ENCODE measurements at regions not wholly inside any gene's neighbourhood (a gene's known extent, or its start where the extent isn't known, plus 50 kb on each side); places are given as distances from the start of the nearest gene placed in this dataset.

DNA sequence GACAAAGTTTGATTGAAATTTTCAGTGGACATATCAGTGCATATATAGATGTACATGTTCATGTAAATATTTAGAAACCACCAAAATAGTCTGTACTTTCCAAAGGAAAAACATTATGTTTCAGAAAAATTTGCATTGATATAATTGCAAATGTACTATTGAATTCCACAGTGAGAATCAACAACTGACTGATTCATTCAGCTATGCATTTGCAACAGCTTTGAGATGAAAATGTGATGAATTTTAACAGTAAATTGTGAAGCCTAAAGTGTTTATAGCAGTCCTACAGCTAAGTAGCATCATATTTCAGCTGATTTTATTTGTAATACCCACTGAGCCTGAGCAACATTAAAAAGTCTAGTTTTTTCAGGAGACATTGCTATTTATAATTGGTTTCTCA lies 1647.4 kb upstream of the DDX18 start:
- H3K4me1 Mint-ChIP-seq, result peaks cover 12% of the 10 kb centered on the region
- no peak for TF ChIP-seq RORB (CRISPR knock-in tag; IDR thresholded peaks at IDR 0.05)
- H3K4me3 Mint-ChIP-seq, result no peak overlapping the region
- ChIA-PET POLR2A (no interaction called here), CTCF (no interaction called here)
- peaks cover 61% of the 10 kb centered on the region for H3K36me3 Mint-ChIP-seq
- DNase-seq (ENCODE audit: low spot score), result no peak
- ATAC-seq, result no peak
- peaks cover 66% of the 10 kb centered on the region for H3K9me3 Mint-ChIP-seq
- no peak overlapping the region for H3K27ac Mint-ChIP-seq
- peaks cover 16% of the 10 kb centered on the region for H3K27me3 Mint-ChIP-seq (ENCODE audit: low read depth)

DNA sequence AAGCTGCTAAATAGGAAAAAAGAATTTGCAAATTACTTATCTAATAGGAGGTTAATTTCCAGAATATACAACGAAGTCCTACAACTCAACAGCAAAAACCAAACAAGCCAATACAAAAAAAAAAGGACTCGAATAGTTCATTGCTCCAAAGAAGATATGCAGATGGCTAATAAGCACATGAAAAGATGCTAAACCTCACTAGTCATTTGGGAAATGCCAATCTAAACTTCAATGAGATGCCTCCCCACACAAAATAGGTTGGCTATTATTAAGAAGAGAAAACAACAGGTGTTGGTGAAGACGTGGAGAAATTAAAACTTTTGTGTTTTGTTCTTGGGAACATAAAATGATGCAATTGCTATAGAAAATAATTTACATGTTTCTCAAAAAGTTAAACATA lies 1634.4 kb upstream of the DDX18 start:
- peaks cover 20% of the 10 kb centered on the region for H3K36me3 Mint-ChIP-seq
- peaks cover 37% of the 10 kb centered on the region for H3K9me3 Mint-ChIP-seq
- DNase-seq (ENCODE audit: low spot score) (no peak), ATAC-seq (no peak)
- H3K4me1 Mint-ChIP-seq, result peaks cover 43% of the 10 kb centered on the region
- ChIA-PET CTCF (no interaction called here), POLR2A (no interaction called here)
- H3K27me3 Mint-ChIP-seq (ENCODE audit: low read depth), result peaks cover 6% of the 10 kb centered on the region
- H3K27ac Mint-ChIP-seq, result peak overlapping the region; percentile 70; the same call in 1 of the 2 replicates
- no peak overlapping the region; the same call in 1 of the 2 replicates for H3K4me3 Mint-ChIP-seq
- TF ChIP-seq, protein P1, sequence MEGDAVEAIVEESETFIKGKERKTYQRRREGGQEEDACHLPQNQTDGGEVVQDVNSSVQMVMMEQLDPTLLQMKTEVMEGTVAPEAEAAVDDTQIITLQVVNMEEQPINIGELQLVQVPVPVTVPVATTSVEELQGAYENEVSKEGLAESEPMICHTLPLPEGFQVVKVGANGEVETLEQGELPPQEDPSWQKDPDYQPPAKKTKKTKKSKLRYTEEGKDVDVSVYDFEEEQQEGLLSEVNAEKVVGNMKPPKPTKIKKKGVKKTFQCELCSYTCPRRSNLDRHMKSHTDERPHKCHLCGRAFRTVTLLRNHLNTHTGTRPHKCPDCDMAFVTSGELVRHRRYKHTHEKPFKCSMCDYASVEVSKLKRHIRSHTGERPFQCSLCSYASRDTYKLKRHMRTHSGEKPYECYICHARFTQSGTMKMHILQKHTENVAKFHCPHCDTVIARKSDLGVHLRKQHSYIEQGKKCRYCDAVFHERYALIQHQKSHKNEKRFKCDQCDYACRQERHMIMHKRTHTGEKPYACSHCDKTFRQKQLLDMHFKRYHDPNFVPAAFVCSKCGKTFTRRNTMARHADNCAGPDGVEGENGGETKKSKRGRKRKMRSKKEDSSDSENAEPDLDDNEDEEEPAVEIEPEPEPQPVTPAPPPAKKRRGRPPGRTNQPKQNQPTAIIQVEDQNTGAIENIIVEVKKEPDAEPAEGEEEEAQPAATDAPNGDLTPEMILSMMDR (IDR thresholded peaks at IDR 0.05), result no peak
- no peak for TF ChIP-seq FOXK1 (CRISPR knock-in tag; IDR thresholded peaks at IDR 0.05)
- TF ChIP-seq GABPB1 (CRISPR knock-in tag; IDR thresholded peaks at IDR 0.05), result no peak
- TF ChIP-seq, protein P2, sequence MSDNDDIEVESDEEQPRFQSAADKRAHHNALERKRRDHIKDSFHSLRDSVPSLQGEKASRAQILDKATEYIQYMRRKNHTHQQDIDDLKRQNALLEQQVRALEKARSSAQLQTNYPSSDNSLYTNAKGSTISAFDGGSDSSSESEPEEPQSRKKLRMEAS (CRISPR knock-in tag; IDR thresholded peaks at IDR 0.05), result no peak
- TF ChIP-seq, protein P3, sequence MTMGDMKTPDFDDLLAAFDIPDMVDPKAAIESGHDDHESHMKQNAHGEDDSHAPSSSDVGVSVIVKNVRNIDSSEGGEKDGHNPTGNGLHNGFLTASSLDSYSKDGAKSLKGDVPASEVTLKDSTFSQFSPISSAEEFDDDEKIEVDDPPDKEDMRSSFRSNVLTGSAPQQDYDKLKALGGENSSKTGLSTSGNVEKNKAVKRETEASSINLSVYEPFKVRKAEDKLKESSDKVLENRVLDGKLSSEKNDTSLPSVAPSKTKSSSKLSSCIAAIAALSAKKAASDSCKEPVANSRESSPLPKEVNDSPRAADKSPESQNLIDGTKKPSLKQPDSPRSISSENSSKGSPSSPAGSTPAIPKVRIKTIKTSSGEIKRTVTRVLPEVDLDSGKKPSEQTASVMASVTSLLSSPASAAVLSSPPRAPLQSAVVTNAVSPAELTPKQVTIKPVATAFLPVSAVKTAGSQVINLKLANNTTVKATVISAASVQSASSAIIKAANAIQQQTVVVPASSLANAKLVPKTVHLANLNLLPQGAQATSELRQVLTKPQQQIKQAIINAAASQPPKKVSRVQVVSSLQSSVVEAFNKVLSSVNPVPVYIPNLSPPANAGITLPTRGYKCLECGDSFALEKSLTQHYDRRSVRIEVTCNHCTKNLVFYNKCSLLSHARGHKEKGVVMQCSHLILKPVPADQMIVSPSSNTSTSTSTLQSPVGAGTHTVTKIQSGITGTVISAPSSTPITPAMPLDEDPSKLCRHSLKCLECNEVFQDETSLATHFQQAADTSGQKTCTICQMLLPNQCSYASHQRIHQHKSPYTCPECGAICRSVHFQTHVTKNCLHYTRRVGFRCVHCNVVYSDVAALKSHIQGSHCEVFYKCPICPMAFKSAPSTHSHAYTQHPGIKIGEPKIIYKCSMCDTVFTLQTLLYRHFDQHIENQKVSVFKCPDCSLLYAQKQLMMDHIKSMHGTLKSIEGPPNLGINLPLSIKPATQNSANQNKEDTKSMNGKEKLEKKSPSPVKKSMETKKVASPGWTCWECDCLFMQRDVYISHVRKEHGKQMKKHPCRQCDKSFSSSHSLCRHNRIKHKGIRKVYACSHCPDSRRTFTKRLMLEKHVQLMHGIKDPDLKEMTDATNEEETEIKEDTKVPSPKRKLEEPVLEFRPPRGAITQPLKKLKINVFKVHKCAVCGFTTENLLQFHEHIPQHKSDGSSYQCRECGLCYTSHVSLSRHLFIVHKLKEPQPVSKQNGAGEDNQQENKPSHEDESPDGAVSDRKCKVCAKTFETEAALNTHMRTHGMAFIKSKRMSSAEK (CRISPR knock-in tag; IDR thresholded peaks at IDR 0.05; ENCODE audit: borderline replicate concordance), result no peak
- TF ChIP-seq ZNF423 (CRISPR knock-in tag; IDR thresholded peaks at IDR 0.05), result no peak
- TF ChIP-seq ZNF671 (CRISPR knock-in tag; IDR thresholded peaks at IDR 0.05), result no peak
- TF ChIP-seq, protein P4, sequence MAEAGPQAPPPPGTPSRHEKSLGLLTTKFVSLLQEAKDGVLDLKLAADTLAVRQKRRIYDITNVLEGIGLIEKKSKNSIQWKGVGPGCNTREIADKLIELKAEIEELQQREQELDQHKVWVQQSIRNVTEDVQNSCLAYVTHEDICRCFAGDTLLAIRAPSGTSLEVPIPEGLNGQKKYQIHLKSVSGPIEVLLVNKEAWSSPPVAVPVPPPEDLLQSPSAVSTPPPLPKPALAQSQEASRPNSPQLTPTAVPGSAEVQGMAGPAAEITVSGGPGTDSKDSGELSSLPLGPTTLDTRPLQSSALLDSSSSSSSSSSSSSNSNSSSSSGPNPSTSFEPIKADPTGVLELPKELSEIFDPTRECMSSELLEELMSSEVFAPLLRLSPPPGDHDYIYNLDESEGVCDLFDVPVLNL (CRISPR knock-in tag; IDR thresholded peaks at IDR 0.05; ENCODE audit: borderline replicate concordance, low read depth), result no peak
- TF ChIP-seq IRF2 (CRISPR knock-in tag; IDR thresholded peaks at IDR 0.05; ENCODE audit: borderline replicate concordance, low read depth), result no peak
- TF ChIP-seq ZNF138 (CRISPR knock-in tag; conservative IDR thresholded peaks at IDR 0.05), result no peak
- TF ChIP-seq, protein P5, sequence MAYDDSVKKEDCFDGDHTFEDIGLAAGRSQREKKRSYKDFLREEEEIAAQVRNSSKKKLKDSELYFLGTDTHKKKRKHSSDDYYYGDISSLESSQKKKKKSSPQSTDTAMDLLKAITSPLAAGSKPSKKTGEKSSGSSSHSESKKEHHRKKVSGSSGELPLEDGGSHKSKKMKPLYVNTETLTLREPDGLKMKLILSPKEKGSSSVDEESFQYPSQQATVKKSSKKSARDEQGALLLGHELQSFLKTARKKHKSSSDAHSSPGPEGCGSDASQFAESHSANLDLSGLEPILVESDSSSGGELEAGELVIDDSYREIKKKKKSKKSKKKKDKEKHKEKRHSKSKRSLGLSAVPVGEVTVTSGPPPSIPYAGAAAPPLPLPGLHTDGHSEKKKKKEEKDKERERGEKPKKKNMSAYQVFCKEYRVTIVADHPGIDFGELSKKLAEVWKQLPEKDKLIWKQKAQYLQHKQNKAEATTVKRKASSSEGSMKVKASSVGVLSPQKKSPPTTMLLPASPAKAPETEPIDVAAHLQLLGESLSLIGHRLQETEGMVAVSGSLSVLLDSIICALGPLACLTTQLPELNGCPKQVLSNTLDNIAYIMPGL (CRISPR knock-in tag; IDR thresholded peaks at IDR 0.05), result no peak
- no peak for TF ChIP-seq ETV6 (CRISPR knock-in tag; IDR thresholded peaks at IDR 0.05)
- TF ChIP-seq, protein P6, sequence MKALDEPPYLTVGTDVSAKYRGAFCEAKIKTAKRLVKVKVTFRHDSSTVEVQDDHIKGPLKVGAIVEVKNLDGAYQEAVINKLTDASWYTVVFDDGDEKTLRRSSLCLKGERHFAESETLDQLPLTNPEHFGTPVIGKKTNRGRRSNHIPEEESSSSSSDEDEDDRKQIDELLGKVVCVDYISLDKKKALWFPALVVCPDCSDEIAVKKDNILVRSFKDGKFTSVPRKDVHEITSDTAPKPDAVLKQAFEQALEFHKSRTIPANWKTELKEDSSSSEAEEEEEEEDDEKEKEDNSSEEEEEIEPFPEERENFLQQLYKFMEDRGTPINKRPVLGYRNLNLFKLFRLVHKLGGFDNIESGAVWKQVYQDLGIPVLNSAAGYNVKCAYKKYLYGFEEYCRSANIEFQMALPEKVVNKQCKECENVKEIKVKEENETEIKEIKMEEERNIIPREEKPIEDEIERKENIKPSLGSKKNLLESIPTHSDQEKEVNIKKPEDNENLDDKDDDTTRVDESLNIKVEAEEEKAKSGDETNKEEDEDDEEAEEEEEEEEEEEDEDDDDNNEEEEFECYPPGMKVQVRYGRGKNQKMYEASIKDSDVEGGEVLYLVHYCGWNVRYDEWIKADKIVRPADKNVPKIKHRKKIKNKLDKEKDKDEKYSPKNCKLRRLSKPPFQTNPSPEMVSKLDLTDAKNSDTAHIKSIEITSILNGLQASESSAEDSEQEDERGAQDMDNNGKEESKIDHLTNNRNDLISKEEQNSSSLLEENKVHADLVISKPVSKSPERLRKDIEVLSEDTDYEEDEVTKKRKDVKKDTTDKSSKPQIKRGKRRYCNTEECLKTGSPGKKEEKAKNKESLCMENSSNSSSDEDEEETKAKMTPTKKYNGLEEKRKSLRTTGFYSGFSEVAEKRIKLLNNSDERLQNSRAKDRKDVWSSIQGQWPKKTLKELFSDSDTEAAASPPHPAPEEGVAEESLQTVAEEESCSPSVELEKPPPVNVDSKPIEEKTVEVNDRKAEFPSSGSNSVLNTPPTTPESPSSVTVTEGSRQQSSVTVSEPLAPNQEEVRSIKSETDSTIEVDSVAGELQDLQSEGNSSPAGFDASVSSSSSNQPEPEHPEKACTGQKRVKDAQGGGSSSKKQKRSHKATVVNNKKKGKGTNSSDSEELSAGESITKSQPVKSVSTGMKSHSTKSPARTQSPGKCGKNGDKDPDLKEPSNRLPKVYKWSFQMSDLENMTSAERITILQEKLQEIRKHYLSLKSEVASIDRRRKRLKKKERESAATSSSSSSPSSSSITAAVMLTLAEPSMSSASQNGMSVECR (CRISPR knock-in tag; IDR thresholded peaks at IDR 0.05; ENCODE audit: borderline replicate concordance), result no peak
- TF ChIP-seq, protein P7, sequence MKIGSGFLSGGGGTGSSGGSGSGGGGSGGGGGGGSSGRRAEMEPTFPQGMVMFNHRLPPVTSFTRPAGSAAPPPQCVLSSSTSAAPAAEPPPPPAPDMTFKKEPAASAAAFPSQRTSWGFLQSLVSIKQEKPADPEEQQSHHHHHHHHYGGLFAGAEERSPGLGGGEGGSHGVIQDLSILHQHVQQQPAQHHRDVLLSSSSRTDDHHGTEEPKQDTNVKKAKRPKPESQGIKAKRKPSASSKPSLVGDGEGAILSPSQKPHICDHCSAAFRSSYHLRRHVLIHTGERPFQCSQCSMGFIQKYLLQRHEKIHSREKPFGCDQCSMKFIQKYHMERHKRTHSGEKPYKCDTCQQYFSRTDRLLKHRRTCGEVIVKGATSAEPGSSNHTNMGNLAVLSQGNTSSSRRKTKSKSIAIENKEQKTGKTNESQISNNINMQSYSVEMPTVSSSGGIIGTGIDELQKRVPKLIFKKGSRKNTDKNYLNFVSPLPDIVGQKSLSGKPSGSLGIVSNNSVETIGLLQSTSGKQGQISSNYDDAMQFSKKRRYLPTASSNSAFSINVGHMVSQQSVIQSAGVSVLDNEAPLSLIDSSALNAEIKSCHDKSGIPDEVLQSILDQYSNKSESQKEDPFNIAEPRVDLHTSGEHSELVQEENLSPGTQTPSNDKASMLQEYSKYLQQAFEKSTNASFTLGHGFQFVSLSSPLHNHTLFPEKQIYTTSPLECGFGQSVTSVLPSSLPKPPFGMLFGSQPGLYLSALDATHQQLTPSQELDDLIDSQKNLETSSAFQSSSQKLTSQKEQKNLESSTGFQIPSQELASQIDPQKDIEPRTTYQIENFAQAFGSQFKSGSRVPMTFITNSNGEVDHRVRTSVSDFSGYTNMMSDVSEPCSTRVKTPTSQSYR (CRISPR knock-in tag; IDR thresholded peaks at IDR 0.05), result no peak
- no peak for TF ChIP-seq FOXJ3 (CRISPR knock-in tag; IDR thresholded peaks at IDR 0.05; ENCODE audit: borderline replicate concordance)
- TF ChIP-seq, protein P8, sequence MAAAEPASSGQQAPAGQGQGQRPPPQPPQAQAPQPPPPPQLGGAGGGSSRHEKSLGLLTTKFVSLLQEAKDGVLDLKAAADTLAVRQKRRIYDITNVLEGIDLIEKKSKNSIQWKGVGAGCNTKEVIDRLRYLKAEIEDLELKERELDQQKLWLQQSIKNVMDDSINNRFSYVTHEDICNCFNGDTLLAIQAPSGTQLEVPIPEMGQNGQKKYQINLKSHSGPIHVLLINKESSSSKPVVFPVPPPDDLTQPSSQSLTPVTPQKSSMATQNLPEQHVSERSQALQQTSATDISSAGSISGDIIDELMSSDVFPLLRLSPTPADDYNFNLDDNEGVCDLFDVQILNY (CRISPR knock-in tag; IDR thresholded peaks at IDR 0.05), result no peak
- TF ChIP-seq ZNF219 (CRISPR knock-in tag; IDR thresholded peaks at IDR 0.05; ENCODE audit: borderline replicate concordance), result no peak
